ENCODE measurements at regions not wholly inside any gene's neighbourhood (a gene's known extent, or its start where the extent isn't known, plus 50 kb on each side); places are given as distances from the start of the nearest gene placed in this dataset.

DNA sequence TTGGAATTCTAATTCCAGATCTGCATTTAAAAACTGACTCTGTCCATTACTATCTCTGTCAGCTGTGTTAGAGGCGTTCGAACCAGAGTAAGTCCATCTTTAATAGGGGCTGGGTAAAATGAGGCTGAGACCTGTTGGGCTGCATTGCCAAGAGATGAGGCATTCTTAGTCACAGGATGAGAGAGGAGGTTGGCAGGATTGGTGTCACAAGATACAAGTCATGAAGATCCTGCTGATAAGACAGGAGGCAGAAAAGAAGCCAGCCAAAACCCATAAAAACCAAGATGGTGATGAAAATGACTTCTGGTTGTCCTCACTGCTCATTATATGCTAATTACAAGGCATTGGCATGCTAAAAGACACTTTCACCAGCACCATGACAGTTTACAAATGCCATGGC lies 356.3 kb upstream of the ISX start:
- TF ChIP-seq, protein P1, sequence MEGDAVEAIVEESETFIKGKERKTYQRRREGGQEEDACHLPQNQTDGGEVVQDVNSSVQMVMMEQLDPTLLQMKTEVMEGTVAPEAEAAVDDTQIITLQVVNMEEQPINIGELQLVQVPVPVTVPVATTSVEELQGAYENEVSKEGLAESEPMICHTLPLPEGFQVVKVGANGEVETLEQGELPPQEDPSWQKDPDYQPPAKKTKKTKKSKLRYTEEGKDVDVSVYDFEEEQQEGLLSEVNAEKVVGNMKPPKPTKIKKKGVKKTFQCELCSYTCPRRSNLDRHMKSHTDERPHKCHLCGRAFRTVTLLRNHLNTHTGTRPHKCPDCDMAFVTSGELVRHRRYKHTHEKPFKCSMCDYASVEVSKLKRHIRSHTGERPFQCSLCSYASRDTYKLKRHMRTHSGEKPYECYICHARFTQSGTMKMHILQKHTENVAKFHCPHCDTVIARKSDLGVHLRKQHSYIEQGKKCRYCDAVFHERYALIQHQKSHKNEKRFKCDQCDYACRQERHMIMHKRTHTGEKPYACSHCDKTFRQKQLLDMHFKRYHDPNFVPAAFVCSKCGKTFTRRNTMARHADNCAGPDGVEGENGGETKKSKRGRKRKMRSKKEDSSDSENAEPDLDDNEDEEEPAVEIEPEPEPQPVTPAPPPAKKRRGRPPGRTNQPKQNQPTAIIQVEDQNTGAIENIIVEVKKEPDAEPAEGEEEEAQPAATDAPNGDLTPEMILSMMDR (conservative IDR thresholded peaks at IDR 0.05; ENCODE audit: low read depth, low read length): no peak
- no peak for TF ChIP-seq EZH2 (IDR thresholded peaks at IDR 0.05; ENCODE audit: borderline replicate concordance, low read depth, low read length, poor library complexity, severe bottlenecking)

Measured in A673 (cell line).